ENCODE measurements at regions not wholly inside any gene's neighbourhood (a gene's known extent, or its start where the extent isn't known, plus 50 kb on each side); places are given as distances from the start of the nearest gene placed in this dataset.

DNA sequence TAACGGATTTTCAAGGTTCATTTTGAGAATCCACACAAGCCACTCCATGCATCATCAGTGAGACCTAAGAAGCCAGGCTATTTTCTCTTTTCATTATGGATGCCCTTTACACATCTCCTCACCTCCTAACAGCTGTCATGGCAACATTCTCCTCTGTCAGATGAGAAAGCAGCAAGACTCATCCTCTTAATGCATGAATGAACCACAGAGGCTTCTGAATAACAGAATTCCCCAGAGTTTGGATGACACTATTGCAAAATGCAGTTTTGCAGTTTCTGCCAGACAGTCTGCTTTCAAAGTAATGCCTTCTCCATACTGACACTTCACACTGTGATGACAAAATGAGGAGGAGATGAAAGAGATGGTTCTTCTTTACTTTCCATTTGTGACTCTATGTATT lies 286.7 kb upstream of the GRIP1 start:
- peak; percentile 36 for DNase-seq

DNA sequence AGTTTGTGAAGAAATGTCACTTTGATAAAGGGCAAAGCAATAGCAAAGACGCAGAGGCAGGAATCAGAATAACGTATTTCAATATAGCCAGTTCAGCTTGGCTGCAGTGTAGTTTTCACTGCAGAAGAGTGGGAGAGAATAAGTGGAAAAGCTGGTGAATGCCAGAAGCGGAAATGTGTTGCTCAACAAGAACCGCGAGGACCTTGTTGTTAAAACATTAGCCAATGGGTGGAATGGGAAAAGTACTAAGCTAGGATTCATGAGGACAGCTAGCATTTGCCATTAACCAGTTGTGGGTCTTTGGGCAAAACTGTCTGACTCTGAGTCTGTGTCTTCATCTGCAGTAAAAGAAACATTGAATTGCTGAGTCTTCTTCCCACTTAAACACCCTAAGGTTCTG lies 292.9 kb upstream of the GRIP1 start:
- no peak for DNase-seq

DNA sequence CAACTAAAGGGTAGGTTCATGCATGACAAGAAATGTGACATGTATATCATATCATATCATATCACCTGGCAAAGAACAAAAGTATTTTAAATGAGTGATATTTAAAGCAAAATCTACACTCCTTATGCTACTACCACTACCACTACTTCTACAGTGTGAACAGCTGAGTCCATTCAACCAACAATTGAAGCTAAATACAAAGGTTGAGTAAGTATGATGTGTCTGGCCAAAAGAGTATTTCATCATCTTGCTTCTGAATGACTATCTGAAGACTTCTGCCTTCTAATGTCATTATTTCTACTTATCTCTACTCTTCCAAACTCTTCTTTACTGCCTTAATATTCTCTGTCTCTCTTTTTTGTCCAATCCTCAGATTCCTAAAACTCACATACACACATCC lies 292.6 kb upstream of the CAND1 start:
- DNase-seq = no peak

DNA sequence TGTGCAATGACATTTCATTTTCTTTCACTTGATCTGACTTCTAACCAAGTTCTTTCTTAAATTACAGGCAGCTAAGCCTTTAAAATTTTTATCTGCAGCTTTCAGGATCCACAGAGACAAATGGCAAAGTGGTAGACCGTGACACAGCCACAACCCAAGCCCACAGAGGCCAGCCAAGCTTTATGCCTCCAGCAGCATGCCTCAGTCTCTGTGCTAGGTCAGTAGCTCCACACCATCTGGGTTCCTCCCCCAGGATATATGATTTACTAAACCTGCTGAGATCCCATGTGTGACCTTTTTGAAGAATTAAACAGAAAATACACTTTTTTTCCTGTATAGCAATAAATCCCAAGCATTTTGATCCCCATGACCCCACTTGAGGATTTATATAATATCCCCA lies 290.4 kb upstream of the CAND1 start:
- DNase-seq = no peak

DNA sequence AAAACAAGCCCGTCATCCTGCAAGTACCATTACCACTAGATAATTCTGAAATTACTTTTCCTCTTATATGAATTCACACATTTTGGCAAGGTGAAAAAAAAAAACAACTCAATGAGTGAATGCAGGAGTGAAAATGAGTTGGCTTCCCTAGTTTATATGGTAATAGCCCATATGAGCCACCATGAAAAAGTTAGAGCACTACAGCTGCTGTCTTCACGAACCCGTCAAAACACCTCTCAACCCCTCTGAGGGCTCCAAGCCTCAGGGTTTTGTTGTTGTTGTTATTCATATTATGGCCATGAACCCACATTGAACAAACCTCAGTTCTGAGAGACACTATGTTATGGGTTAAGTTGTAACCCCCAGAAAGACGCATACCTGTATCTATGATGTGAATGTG lies 289.9 kb upstream of the CAND1 start:
- DNase-seq = no peak

GRCh38 chr12:66984077-66984476 lies 285.1 kb upstream of the CAND1 start:
- DNase-seq = no peak

GRCh38 chr12:66984962-66985361 lies 284.2 kb upstream of the CAND1 start:
- DNase-seq = no peak

DNA sequence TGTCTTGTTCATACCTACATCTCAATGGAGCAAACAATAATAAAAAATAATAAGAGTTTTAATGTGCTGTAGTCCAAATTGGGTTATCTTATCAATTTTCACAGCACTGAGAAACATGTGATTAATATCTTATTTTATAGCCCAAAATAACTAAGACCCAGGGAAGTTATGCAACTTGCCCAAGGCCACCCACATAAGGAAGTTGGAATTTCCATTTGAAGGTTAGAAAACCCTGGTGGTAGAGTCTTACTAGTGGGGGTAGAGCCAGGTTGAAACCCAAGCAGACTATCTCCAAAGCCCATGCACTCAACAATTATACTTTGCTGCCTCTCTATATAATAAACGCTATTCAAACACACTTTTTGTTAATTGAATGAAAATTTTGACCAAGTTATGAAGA lies 270.0 kb upstream of the CAND1 start:
- DNase-seq = no peak

DNA sequence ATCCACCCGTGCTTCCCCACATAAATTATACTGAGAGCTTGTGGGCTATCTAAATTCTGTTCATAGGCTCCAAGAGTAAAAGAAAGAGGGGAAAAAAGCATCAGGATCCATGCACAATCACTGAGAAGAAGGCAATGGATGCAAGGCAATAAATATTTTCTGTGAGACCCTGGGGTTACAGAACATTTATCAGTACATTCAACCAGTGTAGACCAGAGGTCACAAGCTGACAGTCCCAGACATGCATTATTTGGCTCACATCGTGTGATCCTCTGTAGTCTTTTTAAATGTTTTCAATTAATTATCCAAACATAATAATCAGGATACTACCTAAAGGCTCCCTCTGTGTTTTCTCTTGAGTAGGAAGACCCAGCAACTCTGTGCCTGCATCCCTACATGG lies 267.9 kb upstream of the CAND1 start:
- DNase-seq = no peak

- no peak for DNase-seq
Observed at GRCh38 chr12:67002720-67003119, 266.4 kb upstream of the CAND1 start.

- DNase-seq = no peak
Observed at GRCh38 chr12:67006610-67007009, 262.5 kb upstream of the CAND1 start.

DNA sequence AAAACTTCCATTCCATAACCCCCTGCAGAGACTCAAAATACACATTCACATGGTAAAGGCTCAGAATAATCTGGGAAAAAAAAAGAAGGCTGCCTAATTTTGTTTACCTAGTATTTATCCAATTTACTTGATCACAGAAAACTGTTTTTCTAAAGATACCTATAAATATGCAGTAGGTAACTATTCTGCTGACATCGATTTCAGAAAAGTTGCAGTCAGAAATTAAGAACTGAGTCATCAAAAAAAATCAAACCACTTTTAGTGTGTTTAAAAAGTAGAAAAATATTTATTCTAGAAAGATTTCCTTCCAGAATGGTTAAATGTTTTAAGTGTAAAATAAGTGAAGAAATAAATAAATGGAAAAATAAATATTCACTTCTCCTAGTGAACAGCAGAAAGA lies 254.5 kb upstream of the CAND1 start:
- no peak for DNase-seq

DNA sequence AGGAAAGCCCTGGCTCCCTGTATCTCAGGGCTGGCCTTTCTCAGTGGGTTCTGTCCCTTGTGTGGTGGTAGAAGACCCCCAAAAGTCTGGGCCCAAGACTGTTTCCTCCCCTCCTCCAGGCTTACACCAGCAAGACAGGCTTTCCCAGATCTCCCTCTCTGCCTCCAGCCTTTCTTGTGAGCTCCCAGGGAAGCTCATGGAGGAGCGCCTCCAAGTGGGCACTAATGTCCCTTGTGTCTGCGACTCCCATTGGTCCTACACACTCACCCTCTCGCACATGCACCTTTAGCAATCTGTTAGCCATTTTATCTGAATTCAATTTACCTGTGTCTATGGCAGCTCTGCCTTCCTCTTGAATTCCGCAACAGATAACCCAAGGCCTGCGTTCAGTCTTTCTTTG lies 251.1 kb upstream of the CAND1 start:
- DNase-seq = no peak

DNA sequence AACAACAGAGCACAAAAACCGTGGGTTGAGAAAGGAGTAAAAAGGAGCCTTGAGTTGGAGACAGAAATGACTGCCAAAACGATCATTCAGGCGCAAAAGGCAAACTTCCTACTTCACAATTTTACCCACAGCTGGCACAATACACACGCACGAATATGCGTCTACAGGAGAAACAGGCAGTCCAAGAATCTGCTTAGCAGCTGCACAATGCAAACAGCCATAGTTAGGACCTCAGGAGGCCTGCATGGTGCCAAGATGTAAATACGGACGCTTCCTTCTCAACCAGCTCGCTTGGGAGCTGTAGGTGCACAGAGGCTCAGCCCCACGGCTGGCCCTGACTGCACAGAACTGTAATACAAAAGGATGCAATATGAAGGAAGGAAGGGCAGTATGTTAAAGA lies 250.1 kb upstream of the CAND1 start:
- no peak for DNase-seq

DNA sequence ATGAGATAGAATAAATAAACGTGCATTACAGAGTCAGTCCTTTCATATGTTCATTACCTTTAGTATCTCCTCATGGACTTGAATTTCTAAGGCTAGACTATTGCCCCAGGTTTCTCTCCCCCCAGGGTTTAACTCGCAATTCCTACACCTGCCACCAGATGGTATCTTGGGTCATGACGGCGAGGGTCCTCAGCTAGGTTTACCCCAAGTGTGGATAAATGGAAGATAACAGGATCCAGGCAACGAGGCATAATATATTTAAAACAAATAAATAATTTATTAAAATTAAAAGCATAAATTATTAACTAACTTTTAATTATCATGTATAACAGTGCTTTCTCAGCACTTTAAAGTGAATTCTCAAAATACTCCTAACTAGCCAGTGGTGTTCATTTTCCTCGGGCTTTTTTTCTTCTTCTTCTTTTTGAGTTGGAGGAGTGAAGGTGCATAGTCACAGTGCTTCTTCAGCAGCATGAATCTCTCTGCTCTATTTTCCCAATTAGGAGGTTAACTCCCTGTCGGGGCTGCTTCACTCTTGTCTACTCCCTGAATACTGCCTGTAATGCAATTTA lies 243.5 kb upstream of the CAND1 start:
- peak; percentile 35 for DNase-seq

- no peak for DNase-seq
Observed at GRCh38 chr12:67026487-67027246, 242.5 kb upstream of the CAND1 start.

- no peak for DNase-seq
Observed at GRCh38 chr12:67028529-67028928, 240.6 kb upstream of the CAND1 start.

GRCh38 chr12:67034110-67034879 lies 234.9 kb upstream of the CAND1 start:
- peak; percentile 33 for DNase-seq

- no peak for DNase-seq
Observed at GRCh38 chr12:67035121-67035520, 234.0 kb upstream of the CAND1 start.

DNA sequence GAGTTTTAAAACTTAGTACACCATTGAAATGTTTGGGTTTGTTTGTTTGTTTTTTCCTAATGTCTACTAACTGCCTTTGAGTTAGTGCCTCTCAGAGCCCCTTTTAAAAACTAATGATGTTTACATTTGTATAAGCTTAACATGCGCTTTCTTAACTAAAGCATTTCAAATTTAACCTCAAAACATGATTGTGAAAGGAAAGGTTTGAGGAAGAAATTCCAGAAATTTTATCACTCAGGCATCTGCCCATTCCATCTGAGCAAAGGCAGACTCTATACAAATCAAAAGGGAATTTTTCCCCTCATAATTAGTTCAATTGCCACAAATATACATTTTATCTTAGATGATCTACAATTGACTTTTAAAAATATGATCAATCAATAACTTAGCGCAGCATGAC lies 230.7 kb upstream of the CAND1 start:
- DNase-seq = no peak

DNA sequence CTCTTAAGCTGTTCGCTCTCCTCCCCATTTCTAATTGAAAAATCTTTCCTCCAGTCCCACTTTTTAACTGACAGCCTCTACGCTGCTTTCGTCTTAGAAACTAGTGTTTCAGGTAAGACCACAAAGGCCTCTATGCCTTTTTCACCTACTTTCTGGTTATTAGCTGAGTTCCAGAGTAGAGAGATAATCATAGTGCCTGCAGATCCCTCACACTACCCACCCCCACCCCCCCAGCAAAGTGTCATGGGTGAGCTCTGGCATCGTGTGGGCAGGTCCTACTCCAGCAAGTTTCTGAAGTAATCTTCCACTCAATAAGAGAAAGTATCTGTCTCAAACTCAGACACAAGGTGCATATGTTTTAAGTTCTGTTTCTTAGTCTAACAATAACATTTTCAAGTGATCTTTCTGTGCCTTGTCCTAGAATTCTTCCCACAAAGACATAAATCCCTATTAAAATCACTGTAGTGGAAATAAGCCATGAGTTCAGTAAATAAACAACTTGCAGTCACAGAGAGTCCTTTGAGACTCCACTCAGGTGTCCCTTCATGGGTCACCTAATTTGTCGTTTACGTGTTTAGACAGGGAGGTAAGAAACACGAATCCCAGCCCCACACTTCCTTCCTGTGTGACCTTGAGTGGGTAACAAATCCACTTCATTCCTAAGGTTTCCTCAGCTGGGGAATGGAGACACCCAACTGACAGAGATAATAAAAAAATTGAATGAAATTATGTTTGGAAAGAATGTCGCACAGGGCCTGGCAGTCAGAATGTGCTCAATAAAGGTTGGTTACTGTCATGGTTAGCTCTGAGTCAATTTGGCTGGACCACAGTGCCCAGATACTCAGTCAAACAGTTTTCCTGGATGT lies 228.9 kb upstream of the CAND1 start:
- no peak for DNase-seq

- no peak for DNase-seq
Observed at GRCh38 chr12:67040861-67041137, 228.4 kb upstream of the CAND1 start.

GRCh38 chr12:67042697-67043131 lies 226.4 kb upstream of the CAND1 start:
- peak; percentile 46 for DNase-seq
